HUES64 (cell line): ENCODE measurements at regions not wholly inside any gene's neighbourhood (a gene's known extent, or its start where the extent isn't known, plus 50 kb on each side); places are given as distances from the start of the nearest gene placed in this dataset.

ENCODE experiments used
- H3K27ac ChIP-seq: 2 replicates; pipeline ENCODE4 v1.7.0; 2013; ENCODE audit warnings: low read depth, low read length, inconsistent platforms
- H3K27me3 ChIP-seq: 2 replicates; pipeline ENCODE4 v1.6.1; 2013; ENCODE audit warnings: mild to moderate bottlenecking, low read length; ENCODE audit not compliant: insufficient read depth
- H3K36me3 ChIP-seq: 2 replicates; pipeline ENCODE4 v1.6.1; 2013; ENCODE audit warnings: mild to moderate bottlenecking, low read length; ENCODE audit not compliant: insufficient read depth
- H3K4me1 ChIP-seq: 2 replicates; pipeline ENCODE4 v1.6.1; 2013; ENCODE audit warnings: mild to moderate bottlenecking, low read length, moderate library complexity; ENCODE audit not compliant: insufficient read depth
- H3K4me3 ChIP-seq: 2 replicates; pipeline ENCODE4 v1.5.1; 2013; ENCODE audit warnings: mild to moderate bottlenecking, low read length, moderate library complexity
- H3K9ac ChIP-seq: 2 replicates; pipeline ENCODE4 v1.6.1; 2013; ENCODE audit warnings: mild to moderate bottlenecking, low read depth, low read length
- H3K9me3 ChIP-seq: 2 replicates; pipeline ENCODE4 v1.6.1; 2013; ENCODE audit warnings: low read depth, low read length; ENCODE audit not compliant: insufficient read depth
- WGBS: fragments of 150-250, 120-280 bp; methylation state at CpG from one replicate; pipeline ENCODE4 v1.1.7; 2013; ENCODE audit warnings: missing lambda C conversion rate; 5-methylcytosine and 5-hydroxymethylcytosine counted together

GRCh38 chr6:23390221-23390620, 735.8 kb upstream of the NRSN1 start:
- Histone ChIP-seq H3K36me3 (no peaks in the 10 kb centered on the region), H3K4me3 (no peak overlapping the region), H3K27me3 (no peaks in the 10 kb centered on the region), H3K27ac (no peak overlapping the region), H3K4me1 (no peaks in the 10 kb centered on the region), H3K9ac (no peak overlapping the region), H3K9me3 (no peaks in the 10 kb centered on the region)
- 93% methylated on average over 2 of the region's 2 CpGs for WGBS

- no peak overlapping the region for H3K4me3 ChIP-seq
- peaks cover 14% of the 10 kb centered on the region for H3K4me1 ChIP-seq
- 85% methylated on average over 2 of the region's 2 CpGs for WGBS
These were observed 731.3 kb upstream of the NRSN1 start for GRCh38 chr6:23394681-23395080.

DNA sequence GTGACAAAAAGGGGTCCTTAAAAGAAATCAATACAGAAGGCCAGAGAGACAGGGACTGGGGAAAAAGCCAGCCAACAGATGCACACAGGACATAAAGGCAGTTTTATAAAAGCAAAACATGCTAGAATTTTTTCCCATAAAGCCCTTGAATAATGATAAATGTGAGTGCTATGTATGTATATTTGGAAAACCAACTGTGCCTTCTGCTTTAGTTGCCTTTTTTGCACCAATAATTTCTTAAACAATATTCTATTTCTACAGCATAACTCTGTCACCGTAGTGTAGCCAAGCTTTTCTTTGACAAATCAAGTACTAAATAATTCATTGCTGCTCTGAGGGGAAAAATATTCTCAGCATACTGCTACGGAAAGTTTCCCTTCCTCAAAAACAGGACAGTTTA, 730.6 kb upstream of the NRSN1 start:
- H3K27me3 ChIP-seq = no peaks in the 10 kb centered on the region
- H3K9ac ChIP-seq = no peak overlapping the region
- peaks cover 14% of the 10 kb centered on the region for H3K4me1 ChIP-seq
- WGBS = 95% methylated on average over 2 of the region's 2 CpGs
- no peaks in the 10 kb centered on the region for H3K36me3 ChIP-seq
- H3K4me3 ChIP-seq = no peak overlapping the region
- H3K27ac ChIP-seq = no peak overlapping the region
- H3K9me3 ChIP-seq = no peaks in the 10 kb centered on the region

More at GRCh38 chr6:23394681-23395080, 731.3 kb upstream of the NRSN1 start:
- Histone ChIP-seq H3K36me3 (no peaks in the 10 kb centered on the region), H3K9me3 (no peaks in the 10 kb centered on the region), H3K27ac (no peak overlapping the region), H3K9ac (no peak overlapping the region), H3K27me3 (no peaks in the 10 kb centered on the region)

DNA sequence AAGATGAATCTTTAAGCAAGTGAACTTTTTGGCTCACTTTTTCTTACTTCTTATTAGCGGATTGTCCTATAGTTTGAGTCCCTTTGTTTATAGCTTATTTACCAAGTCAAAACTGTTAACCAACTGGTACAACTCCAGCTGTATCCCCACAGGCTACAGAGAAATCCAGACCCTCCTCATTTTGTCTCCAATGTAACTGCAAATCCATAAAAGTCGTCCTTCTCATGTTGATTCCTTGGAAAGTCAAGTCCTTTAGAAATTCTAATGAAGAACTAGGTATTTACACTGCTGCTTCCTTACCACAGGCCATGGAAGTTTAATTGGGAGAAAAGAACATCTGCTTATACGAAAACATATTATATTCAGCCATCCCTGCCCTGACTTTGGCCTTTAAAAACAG, 729.1 kb upstream of the NRSN1 start:
- no peaks in the 10 kb centered on the region for H3K36me3 ChIP-seq
- H3K4me1 ChIP-seq = peaks cover 14% of the 10 kb centered on the region
- 45% methylated on average over 3 of the region's 3 CpGs for WGBS
- no peaks in the 10 kb centered on the region for H3K27me3 ChIP-seq
- H3K9ac ChIP-seq = no peak overlapping the region
- no peaks in the 10 kb centered on the region for H3K9me3 ChIP-seq
- no peak overlapping the region for H3K4me3 ChIP-seq
- H3K27ac ChIP-seq = peak overlapping the region; percentile 74; the same call in 1 of the 2 replicates

DNA sequence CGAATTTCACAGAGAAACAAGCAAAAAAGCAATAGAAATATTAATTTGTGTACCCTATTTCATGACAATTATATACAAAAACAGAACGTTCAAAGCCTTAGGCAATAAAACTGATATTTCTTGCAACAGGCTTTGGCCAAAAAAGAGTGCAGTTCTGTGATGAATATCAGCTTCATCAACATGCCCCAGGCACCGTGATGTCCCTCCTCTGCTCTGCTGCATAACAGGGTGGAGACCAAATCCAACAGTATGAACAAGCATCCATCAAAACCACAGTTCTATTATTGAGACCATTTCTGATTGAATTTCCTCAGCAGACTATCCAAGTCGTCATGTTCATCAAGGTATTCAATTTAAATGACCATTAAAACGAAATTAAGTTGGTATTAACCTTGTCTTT, 722.6 kb upstream of the NRSN1 start:
- no peak overlapping the region for H3K27ac ChIP-seq
- H3K9me3 ChIP-seq = no peaks in the 10 kb centered on the region
- H3K4me3 ChIP-seq = no peak overlapping the region
- no peaks in the 10 kb centered on the region for H3K4me1 ChIP-seq
- H3K9ac ChIP-seq = no peak overlapping the region
- H3K36me3 ChIP-seq = no peaks in the 10 kb centered on the region
- no peaks in the 10 kb centered on the region for H3K27me3 ChIP-seq
- 94% methylated on average over 5 of the region's 5 CpGs for WGBS

DNA sequence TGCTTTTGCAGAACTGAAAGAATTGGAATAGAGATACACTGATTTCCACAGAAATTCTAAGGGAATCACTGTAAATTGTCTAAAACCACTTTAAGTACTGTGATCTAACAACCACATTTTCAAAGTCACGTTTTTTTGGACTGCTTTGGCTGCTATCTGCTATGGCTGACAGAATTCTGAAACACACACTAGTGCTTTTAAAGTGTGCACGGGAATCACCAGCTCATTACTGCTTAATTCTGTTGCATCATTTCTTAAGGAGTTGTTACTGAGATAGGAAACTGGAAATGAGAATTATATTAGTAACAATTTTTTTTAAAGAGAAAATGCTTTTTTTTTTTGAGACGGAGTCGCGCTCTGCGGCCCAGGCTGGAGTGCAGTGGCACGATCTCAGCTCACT, 716.5 kb upstream of the NRSN1 start:
- no peaks in the 10 kb centered on the region for H3K9me3 ChIP-seq
- no peak overlapping the region for H3K27ac ChIP-seq
- H3K36me3 ChIP-seq = no peaks in the 10 kb centered on the region
- no peaks in the 10 kb centered on the region for H3K4me1 ChIP-seq
- H3K9ac ChIP-seq = no peak overlapping the region
- WGBS = 64% methylated on average over 7 of the region's 7 CpGs
- H3K4me3 ChIP-seq = no peak overlapping the region
- no peaks in the 10 kb centered on the region for H3K27me3 ChIP-seq

GRCh38 chr6:23410439-23410838, 715.6 kb upstream of the NRSN1 start:
- Histone ChIP-seq H3K9me3 (no peaks in the 10 kb centered on the region), H3K27me3 (no peaks in the 10 kb centered on the region), H3K4me3 (no peak overlapping the region), H3K27ac (no peak overlapping the region), H3K9ac (no peak overlapping the region), H3K36me3 (no peaks in the 10 kb centered on the region), H3K4me1 (no peaks in the 10 kb centered on the region)
- 94% methylated on average over 8 of the region's 8 CpGs for WGBS

DNA sequence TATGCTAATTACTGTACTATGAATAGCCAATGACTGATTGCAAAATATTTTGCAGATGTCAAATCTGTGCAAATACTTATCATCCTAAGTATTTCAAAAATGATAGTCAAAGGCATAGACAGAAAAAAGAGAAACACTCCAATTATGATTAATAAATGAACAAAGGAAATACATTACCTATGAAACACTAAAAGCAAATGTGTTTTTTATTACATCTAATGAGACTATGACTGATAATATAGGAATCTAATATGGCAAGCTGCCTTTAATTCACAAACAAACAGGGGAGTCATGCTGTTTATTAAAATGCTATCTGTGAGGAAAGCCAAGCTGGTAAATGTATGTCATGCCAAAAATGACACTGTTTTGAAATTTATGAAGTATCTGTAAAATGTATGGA, 713.2 kb upstream of the NRSN1 start:
- Histone ChIP-seq H3K4me3 (no peak overlapping the region), H3K27me3 (no peaks in the 10 kb centered on the region), H3K36me3 (no peaks in the 10 kb centered on the region), H3K9me3 (no peaks in the 10 kb centered on the region), H3K27ac (no peak overlapping the region), H3K9ac (no peak overlapping the region), H3K4me1 (no peaks in the 10 kb centered on the region)

- H3K4me1 ChIP-seq = no peaks in the 10 kb centered on the region
- no peak overlapping the region for H3K4me3 ChIP-seq
- WGBS = 88% methylated on average over 2 of the region's 2 CpGs
- H3K27ac ChIP-seq = no peak overlapping the region
- H3K27me3 ChIP-seq = no peaks in the 10 kb centered on the region
- H3K9me3 ChIP-seq = no peaks in the 10 kb centered on the region
- H3K9ac ChIP-seq = no peak overlapping the region
- no peaks in the 10 kb centered on the region for H3K36me3 ChIP-seq
These were observed 712.5 kb upstream of the NRSN1 start for GRCh38 chr6:23413327-23414050.

DNA sequence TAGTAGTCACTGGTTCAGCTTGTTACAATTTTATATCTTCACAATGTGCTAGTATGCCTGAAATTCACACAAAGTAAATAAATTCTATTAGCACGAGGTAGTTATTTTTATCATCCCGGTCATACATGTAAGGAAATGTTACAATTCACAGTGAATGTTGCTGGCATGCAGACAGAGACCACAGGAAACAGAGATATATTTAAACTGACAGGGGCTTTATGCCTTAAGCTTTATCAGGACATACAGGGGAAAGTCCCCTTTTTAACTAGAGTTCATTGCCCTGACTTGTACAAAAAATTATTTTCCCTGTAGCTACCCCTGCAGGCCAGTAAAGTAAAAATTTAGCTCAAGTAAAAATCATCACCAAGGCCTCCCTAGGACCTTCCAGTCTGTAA, 712.0 kb upstream of the NRSN1 start:
- no peaks in the 10 kb centered on the region for H3K4me1 ChIP-seq
- WGBS = 91% methylated on average over 2 of the region's 2 CpGs
- no peaks in the 10 kb centered on the region for H3K27me3 ChIP-seq
- no peaks in the 10 kb centered on the region for H3K36me3 ChIP-seq
- H3K9ac ChIP-seq = no peak overlapping the region
- H3K9me3 ChIP-seq = no peaks in the 10 kb centered on the region
- no peak overlapping the region; the same call in 1 of the 2 replicates for H3K27ac ChIP-seq
- no peak overlapping the region for H3K4me3 ChIP-seq

DNA sequence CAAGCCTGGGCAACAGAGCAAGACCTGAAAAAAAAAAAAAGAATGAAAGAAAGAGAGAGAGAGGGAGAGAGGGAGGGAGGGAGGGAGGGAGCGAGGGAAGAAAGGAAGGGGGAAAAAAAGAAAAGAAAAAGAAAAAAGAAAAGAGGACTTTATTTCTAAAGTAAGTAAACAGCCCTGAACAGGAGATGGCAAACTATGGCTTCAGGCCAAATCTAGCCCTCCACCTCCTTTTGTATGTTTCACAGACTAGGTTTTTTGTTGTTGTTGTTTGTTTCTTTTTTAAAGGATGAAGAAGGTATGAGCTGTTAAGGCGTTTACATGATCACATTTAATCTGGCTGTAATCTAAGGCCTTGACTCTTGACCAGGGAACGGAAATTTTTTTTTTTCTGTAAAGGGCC, 711.1 kb upstream of the NRSN1 start:
- Histone ChIP-seq H3K4me3 (no peak overlapping the region), H3K9me3 (no peaks in the 10 kb centered on the region), H3K9ac (no peak overlapping the region), H3K4me1 (no peaks in the 10 kb centered on the region), H3K36me3 (no peaks in the 10 kb centered on the region), H3K27me3 (no peaks in the 10 kb centered on the region), H3K27ac (no peak overlapping the region)
- 45% methylated on average over 2 of the region's 3 CpGs for WGBS
